ENCODE measurements at regions not wholly inside any gene's neighbourhood (a gene's known extent, or its start where the extent isn't known, plus 50 kb on each side); places are given as distances from the start of the nearest gene placed in this dataset.

GRCh38 chr2:234806818-234807217 is 145.0 kb upstream of the SH3BP4 start:
- no peak for DNase-seq
- in situ Hi-C loops (cut with MboI; ENCODE audit: low sequenced_read_pairs in 4 of 4) = no loop called here
- Histone ChIP-seq H3K27ac (no peak overlapping the region), H3K27me3 (no peaks in the 10 kb centered on the region), H3K4me3 (no peak overlapping the region), H3K36me3 (no peaks in the 10 kb centered on the region), H3K4me1 (no peaks in the 10 kb centered on the region), H3K9me3 (no peaks in the 10 kb centered on the region)
- TF ChIP-seq CTCF (IDR thresholded peaks at IDR 0.05 in 4 of 5, conservative IDR thresholded peaks at IDR 0.05 in 1 of 5) (no peak), POLR2A (IDR thresholded peaks at IDR 0.05) (no peak)
- no peak for ATAC-seq
- intact Hi-C loops (cut with DNase I; ENCODE audit: low total_unique reads) = no loop called here

- Histone ChIP-seq H3K36me3 (no peaks in the 10 kb centered on the region), H3K4me3 (no peak overlapping the region), H3K27ac (no peak overlapping the region), H3K4me1 (no peaks in the 10 kb centered on the region), H3K9me3 (no peaks in the 10 kb centered on the region), H3K27me3 (no peaks in the 10 kb centered on the region)
- DNase-seq (no peak), ATAC-seq (no peak)
- no peak for TF ChIP-seq POLR2A (IDR thresholded peaks at IDR 0.05)
- no peak for TF ChIP-seq CTCF (IDR thresholded peaks at IDR 0.05 in 4 of 5, conservative IDR thresholded peaks at IDR 0.05 in 1 of 5)
- in situ Hi-C loops (cut with MboI; ENCODE audit: low sequenced_read_pairs in 4 of 4) = no loop called here
- intact Hi-C loops (cut with DNase I; ENCODE audit: low total_unique reads) = no loop called here
These were observed 146.0 kb upstream of the SH3BP4 start for GRCh38 chr2:234805836-234806235.

DNA sequence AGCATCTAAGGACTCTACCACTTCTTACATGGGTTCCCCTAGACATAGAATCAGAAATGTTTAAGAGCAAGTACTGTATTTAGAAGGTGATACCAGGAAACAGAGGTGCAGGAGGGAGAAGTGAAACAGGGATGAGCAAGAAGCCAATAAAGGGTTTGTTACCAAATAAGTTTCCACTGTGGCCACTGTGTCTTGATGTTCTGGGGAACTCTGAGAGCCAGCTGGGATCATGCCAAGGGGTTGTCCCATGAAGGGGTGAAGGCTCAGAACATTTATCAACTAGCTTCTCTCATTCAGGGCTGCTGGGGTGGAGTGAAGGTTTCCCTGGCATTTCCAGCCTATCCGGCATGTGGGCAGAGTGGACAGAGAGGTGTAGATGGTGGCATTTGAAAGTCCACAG is 147.1 kb upstream of the SH3BP4 start:
- Histone ChIP-seq H3K27ac (no peak overlapping the region), H3K4me1 (no peaks in the 10 kb centered on the region), H3K9me3 (no peaks in the 10 kb centered on the region), H3K27me3 (no peaks in the 10 kb centered on the region), H3K4me3 (no peak overlapping the region), H3K36me3 (no peaks in the 10 kb centered on the region)
- intact Hi-C loops (cut with DNase I; ENCODE audit: low total_unique reads) (no loop called here), in situ Hi-C loops (cut with MboI; ENCODE audit: low sequenced_read_pairs in 4 of 4) (no loop called here)
- ATAC-seq = no peak
- TF ChIP-seq CTCF (IDR thresholded peaks at IDR 0.05 in 4 of 5, conservative IDR thresholded peaks at IDR 0.05 in 1 of 5) (no peak), POLR2A (IDR thresholded peaks at IDR 0.05) (no peak)
- no peak for DNase-seq

- Histone ChIP-seq H3K36me3 (no peaks in the 10 kb centered on the region), H3K9me3 (no peaks in the 10 kb centered on the region), H3K4me1 (no peaks in the 10 kb centered on the region), H3K27ac (no peak overlapping the region), H3K27me3 (no peaks in the 10 kb centered on the region), H3K4me3 (no peak overlapping the region)
- no peak for DNase-seq
- intact Hi-C loops (cut with DNase I; ENCODE audit: low total_unique reads) = no loop called here
- in situ Hi-C loops (cut with MboI; ENCODE audit: low sequenced_read_pairs in 4 of 4) = no loop called here
- no peak for ATAC-seq
- no peak for TF ChIP-seq CTCF (IDR thresholded peaks at IDR 0.05 in 4 of 5, conservative IDR thresholded peaks at IDR 0.05 in 1 of 5)
- TF ChIP-seq POLR2A (IDR thresholded peaks at IDR 0.05) = no peak
These were observed 149.0 kb upstream of the SH3BP4 start for GRCh38 chr2:234802845-234803171.

DNA sequence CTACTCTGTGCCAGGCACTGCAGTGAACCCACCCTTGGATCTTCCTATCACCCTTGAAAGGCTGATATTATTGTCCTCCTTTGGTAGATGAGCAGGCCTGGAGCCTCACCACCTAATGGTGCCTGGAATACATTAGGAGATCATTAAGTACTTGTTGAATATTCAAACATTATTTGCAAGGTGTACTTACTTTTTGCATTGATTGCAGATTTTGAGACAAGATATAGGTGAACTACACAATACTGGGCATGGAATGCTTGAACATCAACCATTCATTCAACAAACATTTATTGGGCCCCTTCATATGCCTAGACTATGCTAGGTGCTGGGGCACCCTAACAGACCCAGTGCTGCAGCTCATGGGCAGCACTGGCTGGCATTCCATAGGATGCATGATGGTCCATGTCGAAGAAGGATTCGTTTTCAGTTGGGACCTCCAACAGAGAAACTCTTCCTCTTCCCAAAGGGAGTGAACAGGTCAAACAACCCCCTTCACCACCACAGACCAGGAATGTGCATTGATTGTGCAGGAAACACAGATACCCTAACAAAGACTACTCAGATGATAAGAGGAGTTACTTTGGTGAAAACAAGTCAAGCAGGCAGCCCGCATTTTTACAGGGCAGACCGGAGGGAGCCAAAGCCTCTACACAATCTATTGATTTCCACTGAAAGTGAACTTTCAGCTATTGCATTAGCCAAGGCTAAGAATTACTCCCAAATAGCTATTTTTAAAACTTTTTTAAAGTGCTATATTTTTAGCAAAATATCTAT is 149.6 kb upstream of the SH3BP4 start:
- no peaks in the 10 kb centered on the region for H3K9me3 ChIP-seq
- in situ Hi-C loops (cut with MboI; ENCODE audit: low sequenced_read_pairs in 4 of 4) = no loop called here
- no peaks in the 10 kb centered on the region for H3K36me3 ChIP-seq
- no peak for DNase-seq
- intact Hi-C loops (cut with DNase I; ENCODE audit: low total_unique reads) = no loop called here
- no peak for ATAC-seq
- H3K27ac ChIP-seq = no peak overlapping the region
- no peak overlapping the region for H3K4me3 ChIP-seq
- no peaks in the 10 kb centered on the region for H3K4me1 ChIP-seq
- TF ChIP-seq POLR2A (IDR thresholded peaks at IDR 0.05) (no peak), CTCF (IDR thresholded peaks at IDR 0.05 in 4 of 5, conservative IDR thresholded peaks at IDR 0.05 in 1 of 5) (no peak)
- H3K27me3 ChIP-seq = no peaks in the 10 kb centered on the region
